ENCODE measurements at regions not wholly inside any gene's neighbourhood (a gene's known extent, or its start where the extent isn't known, plus 50 kb on each side); places are given as distances from the start of the nearest gene placed in this dataset.

- H3T11ph ChIP-seq (ENCODE audit: low read length) = no peak overlapping the region
- H3K4me2 ChIP-seq (ENCODE audit: insufficient read depth, insufficient read length, low read length) = no peak overlapping the region
- H3K9ac ChIP-seq (ENCODE audit: extremely low read depth, insufficient read length, low read length) = no peak overlapping the region
- TF ChIP-seq CTCF (conservative IDR thresholded peaks at IDR 0.05) = no peak
- no peak overlapping the region for H3K14ac ChIP-seq (ENCODE audit: insufficient read depth, low read length)
- peaks cover 2% of the 10 kb centered on the region; the same call in 1 of the 2 replicates for H3K4me1 ChIP-seq (ENCODE audit: insufficient read depth, low read length)
- H4K5ac ChIP-seq (ENCODE audit: insufficient read length, low read depth, low read length) = no peak overlapping the region
- H4K20me1 ChIP-seq (ENCODE audit: control insufficient read depth, insufficient read depth, insufficient read length) = no peaks in the 10 kb centered on the region
- H3K27me3 ChIP-seq (ENCODE audit: insufficient read depth, low read length) = no peaks in the 10 kb centered on the region
- no peak overlapping the region for H2AK5ac ChIP-seq (ENCODE audit: insufficient read length, low read length)
- H3K23me2 ChIP-seq (ENCODE audit: insufficient read length, low read depth, low read length, poor library complexity, severe bottlenecking) = no peaks in the 10 kb centered on the region
- WGBS (ENCODE audit: extremely low coverage, insufficient read length, low lambda C conversion rate) = no CpG with 5 or more reads among the region's 4 CpGs
- no peak overlapping the region for H3K23ac ChIP-seq (ENCODE audit: insufficient read length, low read depth, low read length)
- H2BK15ac ChIP-seq (ENCODE audit: low read depth, low read length) = no peak overlapping the region
- no peaks in the 10 kb centered on the region for H3K79me1 ChIP-seq (ENCODE audit: insufficient read depth, low read depth, low read length, poor library complexity, severe bottlenecking)
- no peak overlapping the region for H3K4ac ChIP-seq (ENCODE audit: low read depth, low read length)
- H3K18ac ChIP-seq (ENCODE audit: insufficient read length, low read depth, low read length) = no peak overlapping the region
- Mint-ChIP-seq H3K4me3 (no peak overlapping the region), H3K9me3 (peaks cover 9 to 22% of the 10 kb centered on the region in 2 experiments), H3K27ac (no peak overlapping the region; a peak in 1 of 7 replicates), H3K27me3 (ENCODE audit: low read depth) (no peaks in the 10 kb centered on the region; the same call in 1 of the 2 replicates), H3K4me1 (peaks cover 27 to 29% of the 10 kb centered on the region in 2 experiments), H3K36me3 (ENCODE audit: insufficient read depth in 1 of 3, low read depth in 3 of 3) (peaks cover 10 to 15% (median 12%) of the 10 kb centered on the region in 3 experiments)
- no peak overlapping the region for H2BK120ac ChIP-seq (ENCODE audit: low read depth, low read length, poor library complexity, severe bottlenecking)
- H4K8ac ChIP-seq (replicated peaks; ENCODE audit: insufficient read length, low read depth, low read length) = no peak overlapping the region
- no peak overlapping the region for H3K56ac ChIP-seq (ENCODE audit: insufficient read length, low read depth, low read length)
- no peak overlapping the region for H2AFZ ChIP-seq (ENCODE audit: low read length)
- H3K9me3 ChIP-seq (ENCODE audit: control insufficient read depth, low read depth, low read length) = no peaks in the 10 kb centered on the region
- no peak for DNase-seq
- H3K79me2 ChIP-seq (ENCODE audit: insufficient read depth, low read length) = no peaks in the 10 kb centered on the region
- no peak overlapping the region for H2BK12ac ChIP-seq (ENCODE audit: insufficient read length, low read depth, low read length)
- H4K91ac ChIP-seq (ENCODE audit: insufficient read length, low read depth, low read length) = no peak overlapping the region
- no peak overlapping the region for H2BK20ac ChIP-seq (ENCODE audit: low read depth, low read length, poor library complexity, severe bottlenecking)
- no peak overlapping the region for H3K27ac ChIP-seq (ENCODE audit: insufficient read length, low read depth, low read length)
- H2BK5ac ChIP-seq (ENCODE audit: insufficient read length, low read length) = no peak overlapping the region
Measured at GRCh38 chr12:54734196-54734950, 86.2 kb upstream of the DCD start.

Measured in H9 (cell line).